ENCODE measurements at regions not wholly inside any gene's neighbourhood (a gene's known extent, or its start where the extent isn't known, plus 50 kb on each side); places are given as distances from the start of the nearest gene placed in this dataset.
"Not testable (repeated sequence)": the region's sequence is repeated elsewhere in the genome, so short reads cannot be mapped to it uniquely, and the experiment has no call there.

DNA sequence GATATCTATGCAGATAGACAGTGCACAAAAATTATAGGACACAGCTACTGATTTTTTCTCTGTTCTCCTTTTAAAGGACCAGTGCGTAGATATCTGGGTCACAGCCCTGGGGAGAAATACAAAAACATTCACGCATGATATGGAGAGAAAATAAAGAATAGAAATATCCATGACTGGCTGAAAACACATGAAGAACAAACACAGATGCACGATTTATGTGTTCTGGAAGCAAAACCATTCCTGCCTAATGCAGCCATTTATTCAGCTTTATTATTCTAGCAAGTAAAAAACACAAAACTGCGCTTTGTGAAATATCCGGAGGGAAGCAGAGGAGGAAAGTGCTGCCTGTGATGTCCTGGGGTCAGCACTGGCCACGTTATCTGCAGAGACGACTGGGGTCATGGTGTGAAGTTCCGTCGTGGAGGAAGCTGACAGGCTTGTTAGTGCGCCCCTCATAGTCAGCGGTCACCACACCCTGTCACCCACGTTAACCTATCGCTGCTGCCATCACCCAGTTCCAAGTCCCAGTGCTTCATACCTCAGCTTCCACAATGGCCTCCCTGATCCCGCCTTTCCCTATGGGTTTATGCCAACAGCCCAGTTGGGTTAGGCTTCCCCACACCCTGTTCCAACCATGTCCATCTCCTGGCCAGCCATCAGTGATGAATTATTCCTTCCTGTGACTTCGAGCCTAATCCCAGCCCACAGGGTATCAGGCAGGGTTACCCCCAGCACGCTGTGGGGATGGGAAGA is 86.6 kb upstream of the RPS6KA2 start:
- ATAC-seq (replicated peaks) (no peak), DNase-seq (no peak)
- no peaks in the 10 kb centered on the region for H3K4me1 Mint-ChIP-seq (ENCODE audit: low read depth in 2 of 2)
- H3K4me3 Mint-ChIP-seq: no peak overlapping the region
- peaks cover 3% of the 10 kb centered on the region for H3K36me3 Mint-ChIP-seq (ENCODE audit: insufficient read depth)
- peaks cover 5 to 12% of the 10 kb centered on the region in 2 donors for H3K27me3 Mint-ChIP-seq
- H3K27ac Mint-ChIP-seq: no peak overlapping the region
- H3K9me3 Mint-ChIP-seq: no peaks in the 10 kb centered on the region

DNA sequence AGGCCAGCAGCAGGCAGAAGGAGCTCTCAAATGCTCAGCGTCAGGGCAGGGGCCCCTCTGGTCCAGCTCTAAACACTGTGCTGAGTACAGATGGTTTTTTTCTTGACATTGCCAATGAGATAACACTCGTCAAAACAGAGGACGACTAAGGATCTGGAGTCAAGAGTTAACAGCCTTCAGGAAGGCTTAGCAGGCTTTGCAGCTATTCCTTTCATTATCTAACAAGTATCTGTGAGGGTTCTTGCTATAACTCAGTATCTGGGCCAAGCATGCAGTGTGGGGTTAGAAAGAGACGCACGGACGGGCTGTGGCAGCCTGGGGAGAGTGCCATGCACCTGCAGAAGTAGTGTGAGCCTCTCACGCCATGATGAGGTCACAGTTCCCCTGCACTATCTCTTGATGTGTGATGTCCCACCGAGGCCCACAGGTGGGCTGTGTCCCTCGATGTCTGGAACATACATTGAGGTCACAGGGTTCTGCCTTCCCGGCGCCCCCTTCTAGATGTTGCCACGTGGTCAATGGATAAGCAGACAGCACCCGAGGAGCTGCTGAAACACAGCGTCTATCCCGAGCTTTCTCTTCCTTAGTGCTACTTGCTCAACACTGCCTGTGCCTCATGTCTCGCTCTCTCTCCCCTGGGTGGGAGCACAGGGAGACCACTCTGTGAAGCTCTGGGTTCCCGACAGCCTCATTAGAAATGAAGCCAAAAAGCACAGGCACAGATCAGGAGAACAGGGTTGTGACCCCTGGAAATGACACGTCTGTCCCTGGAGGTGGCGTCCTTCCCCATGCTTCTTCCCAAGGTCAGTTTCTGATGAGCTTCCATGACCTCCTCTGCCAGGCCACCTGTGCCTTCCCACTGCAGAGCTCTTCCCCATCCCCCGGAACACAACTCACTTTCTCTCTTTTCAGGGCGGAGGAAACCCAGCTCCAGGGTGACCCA is 85.5 kb upstream of the RPS6KA2 start:
- ATAC-seq (replicated peaks) (no peak), DNase-seq (no peak)
- peaks cover 5 to 12% of the 10 kb centered on the region in 2 donors for H3K27me3 Mint-ChIP-seq
- H3K9me3 Mint-ChIP-seq: no peaks in the 10 kb centered on the region
- no peak overlapping the region for H3K27ac Mint-ChIP-seq
- peaks cover 3% of the 10 kb centered on the region for H3K36me3 Mint-ChIP-seq (ENCODE audit: insufficient read depth)
- H3K4me1 Mint-ChIP-seq (ENCODE audit: low read depth in 2 of 2): no peaks in the 10 kb centered on the region
- no peak overlapping the region for H3K4me3 Mint-ChIP-seq

DNA sequence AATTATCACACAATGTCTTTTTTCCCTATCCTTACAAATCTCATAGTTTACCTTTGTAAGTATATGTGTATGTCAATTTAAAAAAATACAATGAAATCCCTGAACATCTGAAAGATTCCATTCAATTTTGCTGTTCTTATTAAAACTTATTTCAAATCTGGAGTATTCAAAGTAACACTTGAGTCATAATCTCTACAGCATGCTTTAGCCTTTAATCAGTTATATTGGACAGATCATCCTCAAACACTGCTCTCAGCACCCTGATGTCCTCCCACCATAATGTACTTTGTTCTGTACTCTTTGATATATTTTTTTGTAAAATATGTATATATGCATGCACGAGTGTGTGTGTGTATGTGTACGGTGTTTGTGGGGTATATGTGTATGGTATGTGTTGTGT is 83.0 kb upstream of the RPS6KA2 start:
- Mint-ChIP-seq H3K9me3 (no peaks in the 10 kb centered on the region), H3K4me1 (ENCODE audit: low read depth in 2 of 2) (peaks cover 0 to 6% of the 10 kb centered on the region in 2 donors), H3K4me3 (no peak overlapping the region), H3K27ac (no peak overlapping the region), H3K36me3 (ENCODE audit: insufficient read depth) (peaks cover 3% of the 10 kb centered on the region), H3K27me3 (peaks cover 20 to 22% of the 10 kb centered on the region in 2 donors)
- ATAC-seq (replicated peaks) (no peak), DNase-seq (no peak)

DNA sequence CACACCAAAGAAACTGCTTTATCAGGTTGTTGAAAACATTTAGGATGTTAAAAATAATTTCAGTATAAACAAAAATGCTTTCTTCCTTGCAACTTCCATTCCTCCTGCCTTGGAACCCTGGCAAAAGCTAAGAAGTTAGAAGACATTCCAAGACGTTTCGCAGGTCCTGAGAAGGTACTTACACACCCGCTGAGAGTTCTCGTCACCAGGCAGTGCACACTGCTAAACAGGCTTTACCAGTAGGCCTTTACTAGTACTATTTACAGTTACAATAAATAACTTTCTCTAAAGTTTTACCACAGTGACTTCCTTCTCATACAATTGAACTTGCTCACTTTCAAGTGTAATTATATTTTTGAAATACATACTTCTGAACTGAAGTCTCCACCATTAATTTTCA is 81.4 kb upstream of the RPS6KA2 start:
- no peak for ATAC-seq (replicated peaks)
- Mint-ChIP-seq H3K4me1 (ENCODE audit: low read depth in 2 of 2) (peaks cover 0 to 6% of the 10 kb centered on the region in 2 donors), H3K27ac (no peak overlapping the region), H3K27me3 (peaks cover 22 to 29% of the 10 kb centered on the region in 2 donors), H3K9me3 (no peaks in the 10 kb centered on the region), H3K36me3 (ENCODE audit: insufficient read depth) (no peaks in the 10 kb centered on the region), H3K4me3 (no peak overlapping the region)
- DNase-seq: no peak

DNA sequence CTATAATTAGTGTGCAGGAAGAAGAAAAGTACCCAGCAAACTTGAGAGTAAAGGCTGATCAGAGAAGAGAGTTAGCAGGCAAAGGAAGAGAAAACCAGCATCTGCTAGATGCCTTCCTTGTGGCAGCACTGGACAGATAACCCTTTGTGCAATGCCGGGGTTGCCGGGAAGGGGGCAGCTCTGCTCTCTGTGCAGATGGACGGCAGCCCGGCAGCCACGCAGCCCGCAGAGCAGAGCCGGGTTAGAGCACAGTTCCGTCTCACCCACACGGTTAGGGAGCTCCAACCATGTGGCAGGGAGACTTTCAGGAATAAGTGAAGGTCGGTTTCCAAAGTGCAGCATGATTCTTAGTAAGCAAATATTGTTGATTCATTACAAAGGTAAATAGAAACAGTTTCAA is 80.0 kb upstream of the RPS6KA2 start:
- peaks cover 0 to 6% of the 10 kb centered on the region in 2 donors for H3K4me1 Mint-ChIP-seq (ENCODE audit: low read depth in 2 of 2)
- H3K9me3 Mint-ChIP-seq: no peaks in the 10 kb centered on the region
- peaks cover 22 to 29% of the 10 kb centered on the region in 2 donors for H3K27me3 Mint-ChIP-seq
- DNase-seq (peak in 1 of 3 experiments; percentile 4), ATAC-seq (replicated peaks) (peak; percentile 45)
- H3K27ac Mint-ChIP-seq: peak overlapping the region in 1 of 2 donors; percentile 6
- no peaks in the 10 kb centered on the region for H3K36me3 Mint-ChIP-seq (ENCODE audit: insufficient read depth)
- no peak overlapping the region for H3K4me3 Mint-ChIP-seq

DNA sequence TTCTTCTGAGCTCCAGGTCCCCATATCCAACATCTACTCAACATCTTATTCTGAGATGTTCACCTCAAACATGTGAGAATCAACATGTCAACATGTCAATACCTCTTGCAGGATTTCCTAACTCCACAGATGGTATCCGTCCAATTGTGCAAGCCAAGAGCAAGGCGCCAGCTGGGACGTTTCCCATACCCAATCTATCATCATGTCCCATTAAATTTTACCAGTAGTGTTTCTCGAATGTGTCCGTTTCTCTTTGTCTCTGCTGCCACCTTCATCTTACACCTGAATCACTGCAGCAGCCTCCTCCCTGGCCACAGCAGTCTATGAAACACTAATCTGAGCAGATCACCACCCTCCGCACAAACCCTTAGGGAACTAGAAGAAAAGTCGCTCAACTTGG is 78.0 kb upstream of the RPS6KA2 start:
- H3K27ac Mint-ChIP-seq: no peak overlapping the region
- H3K4me1 Mint-ChIP-seq (ENCODE audit: low read depth in 2 of 2): peaks cover 0 to 6% of the 10 kb centered on the region in 2 donors
- no peaks in the 10 kb centered on the region for H3K9me3 Mint-ChIP-seq
- ATAC-seq (replicated peaks) (no peak), DNase-seq (no peak)
- H3K4me3 Mint-ChIP-seq: no peak overlapping the region
- H3K27me3 Mint-ChIP-seq: peaks cover 29 to 31% of the 10 kb centered on the region in 2 donors
- no peaks in the 10 kb centered on the region for H3K36me3 Mint-ChIP-seq (ENCODE audit: insufficient read depth)

DNA sequence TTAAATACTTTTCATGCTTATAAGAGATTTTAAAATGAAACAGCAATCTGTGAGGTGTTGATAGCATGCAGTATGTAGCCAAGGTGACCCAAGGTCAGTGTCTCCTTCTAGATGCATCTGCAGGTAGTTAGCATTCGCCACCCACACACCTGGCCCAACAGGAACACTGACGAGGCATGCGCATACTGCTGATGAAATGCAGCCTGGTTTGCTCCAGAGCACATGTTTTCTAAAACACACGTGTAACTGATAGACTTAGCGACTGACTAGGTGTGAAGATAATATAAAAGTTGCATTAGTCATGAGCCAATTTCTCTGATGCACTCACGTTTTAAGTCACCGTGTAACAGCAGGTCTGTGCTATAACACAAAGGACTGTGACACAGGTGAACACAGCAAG is 77.1 kb upstream of the RPS6KA2 start:
- DNase-seq: no peak

DNA sequence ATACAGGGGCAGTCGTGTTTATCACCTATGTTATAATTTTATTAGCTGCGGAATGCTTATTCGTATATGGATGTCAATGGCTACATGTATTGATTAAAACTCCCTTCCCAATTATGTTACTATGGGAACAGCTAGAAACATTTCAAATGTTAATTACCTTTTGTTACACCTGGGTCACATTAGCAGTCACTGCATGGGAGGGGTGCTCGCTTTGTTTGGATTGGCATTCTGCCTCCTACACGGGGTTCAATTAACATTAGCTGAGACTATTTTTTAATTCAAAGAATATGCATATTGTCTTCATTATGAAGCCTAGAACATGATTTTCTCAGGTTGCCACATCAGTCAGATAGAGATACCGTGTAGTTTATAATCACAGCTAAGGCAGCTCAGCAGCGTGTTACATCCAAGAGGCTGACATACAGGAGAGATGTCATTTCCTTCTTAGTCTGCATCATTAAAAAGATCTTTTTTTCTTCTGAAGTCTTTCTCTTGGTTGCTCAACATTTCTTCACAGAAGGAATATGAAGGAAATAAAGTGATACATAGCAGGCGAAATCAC is 76.2 kb upstream of the RPS6KA2 start:
- no peaks in the 10 kb centered on the region for H3K36me3 Mint-ChIP-seq (ENCODE audit: insufficient read depth)
- peaks cover 29 to 31% of the 10 kb centered on the region in 2 donors for H3K27me3 Mint-ChIP-seq
- H3K27ac Mint-ChIP-seq: no peak overlapping the region
- H3K4me1 Mint-ChIP-seq (ENCODE audit: low read depth in 2 of 2): peaks cover 0 to 6% of the 10 kb centered on the region in 2 donors
- no peak for DNase-seq
- H3K9me3 Mint-ChIP-seq: no peaks in the 10 kb centered on the region
- ATAC-seq (replicated peaks): no peak
- H3K4me3 Mint-ChIP-seq: no peak overlapping the region

More for the DNA sequence above, 77.1 kb upstream of the RPS6KA2 start:
- Mint-ChIP-seq H3K4me1 (ENCODE audit: low read depth in 2 of 2) (peaks cover 0 to 6% of the 10 kb centered on the region in 2 donors), H3K4me3 (no peak overlapping the region), H3K9me3 (no peaks in the 10 kb centered on the region), H3K27me3 (peaks cover 29 to 31% of the 10 kb centered on the region in 2 donors), H3K27ac (no peak overlapping the region), H3K36me3 (ENCODE audit: insufficient read depth) (no peaks in the 10 kb centered on the region)
- ATAC-seq (replicated peaks): no peak

DNA sequence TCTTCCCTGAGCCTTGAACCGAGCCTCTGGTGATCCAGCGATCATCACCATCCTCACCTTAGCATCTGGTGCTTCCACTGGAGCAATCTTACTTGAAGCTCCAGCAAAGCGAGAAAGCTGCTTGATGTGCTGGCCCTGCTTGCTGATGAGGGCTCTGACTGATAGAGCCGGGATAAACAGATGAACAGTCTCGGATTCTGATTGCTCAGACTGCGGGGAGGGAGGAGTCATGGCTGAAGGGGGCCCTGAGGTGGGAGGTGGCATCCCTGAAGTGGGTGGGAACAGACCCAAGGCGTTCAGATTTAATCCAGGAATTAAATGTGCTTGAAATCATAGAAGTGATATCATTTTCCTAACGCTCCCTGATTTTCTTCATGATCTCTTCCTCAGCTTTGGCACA is 74.4 kb upstream of the RPS6KA2 start:
- H3K9me3 Mint-ChIP-seq; H3K4me1 Mint-ChIP-seq (ENCODE audit: low read depth in 2 of 2); H3K27ac Mint-ChIP-seq; DNase-seq; H3K36me3 Mint-ChIP-seq (ENCODE audit: insufficient read depth); H3K4me3 Mint-ChIP-seq; ATAC-seq (replicated peaks): not testable (repeated sequence)
- peaks cover 19 to 24% of the 10 kb centered on the region in 2 donors for H3K27me3 Mint-ChIP-seq

DNA sequence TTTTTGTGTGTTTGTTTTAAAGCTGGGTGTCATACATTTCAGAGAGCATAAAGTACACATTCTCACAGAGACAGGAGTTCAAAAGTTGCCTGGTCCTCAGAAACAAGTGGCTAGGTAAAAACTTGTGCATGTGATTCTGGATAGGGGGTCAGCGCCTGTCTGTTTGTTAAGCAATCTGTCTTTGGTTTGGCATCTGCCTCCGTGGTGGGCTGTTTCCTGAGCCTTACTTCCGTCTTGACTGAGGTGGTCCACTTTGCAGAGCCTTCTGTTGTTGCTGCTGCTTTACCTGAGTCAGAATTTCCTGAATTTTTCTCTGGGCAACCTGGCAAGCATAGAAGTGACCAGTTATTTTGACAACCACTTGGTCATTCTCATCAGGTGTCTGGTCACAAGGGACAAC is 73.8 kb upstream of the RPS6KA2 start:
- H3K27ac Mint-ChIP-seq; ATAC-seq (replicated peaks); H3K4me1 Mint-ChIP-seq (ENCODE audit: low read depth in 2 of 2); H3K9me3 Mint-ChIP-seq; H3K36me3 Mint-ChIP-seq (ENCODE audit: insufficient read depth); DNase-seq; H3K4me3 Mint-ChIP-seq: not testable (repeated sequence)
- H3K27me3 Mint-ChIP-seq: peaks cover 15 to 23% of the 10 kb centered on the region in 2 donors

DNA sequence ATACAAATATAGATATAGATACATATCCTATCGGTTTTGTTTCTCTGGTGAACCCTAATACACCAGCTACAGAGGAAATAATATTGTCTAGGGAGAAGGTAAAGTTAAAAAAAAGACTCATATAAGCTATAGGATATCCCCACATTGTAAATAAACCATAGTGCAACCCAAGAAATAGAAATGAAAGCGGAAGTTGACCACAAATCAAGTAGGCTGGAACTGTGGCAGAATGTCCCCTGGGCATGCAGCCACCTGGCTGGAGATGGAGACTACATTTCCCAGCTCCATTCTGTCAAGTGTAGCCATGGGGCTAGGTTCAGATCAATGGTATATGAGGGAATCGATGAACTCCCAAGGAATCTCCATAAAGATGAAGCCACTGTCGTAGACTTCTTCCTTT is 70.1 kb upstream of the RPS6KA2 start:
- Mint-ChIP-seq H3K4me3 (no peak overlapping the region), H3K36me3 (ENCODE audit: insufficient read depth) (no peaks in the 10 kb centered on the region), H3K9me3 (no peaks in the 10 kb centered on the region), H3K27me3 (peaks cover 0 to 16% of the 10 kb centered on the region in 2 donors), H3K27ac (no peak overlapping the region), H3K4me1 (ENCODE audit: low read depth in 2 of 2) (no peaks in the 10 kb centered on the region)
- ATAC-seq (replicated peaks): no peak
- no peak for DNase-seq

DNA sequence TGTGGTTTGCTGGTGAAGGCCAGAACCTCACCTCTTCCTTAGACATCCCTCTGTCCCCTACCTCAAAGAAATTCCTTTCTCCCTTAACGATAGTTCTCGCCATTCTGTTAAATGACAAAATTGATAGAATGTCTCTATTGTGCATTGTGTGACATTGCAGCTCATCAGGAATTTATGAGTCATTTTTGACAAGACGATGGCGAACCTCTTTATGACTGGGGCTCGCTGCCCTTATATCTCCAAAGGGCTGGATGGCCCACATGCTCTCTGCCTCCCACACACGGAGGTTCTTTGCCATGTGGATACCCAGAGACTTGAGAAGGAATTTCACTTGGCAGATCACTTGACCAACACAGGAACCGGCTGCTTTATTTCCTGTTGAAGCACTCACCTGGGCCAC is 66.8 kb upstream of the RPS6KA2 start:
- Mint-ChIP-seq H3K4me3 (no peak overlapping the region), H3K9me3 (no peaks in the 10 kb centered on the region), H3K4me1 (ENCODE audit: low read depth in 2 of 2) (no peaks in the 10 kb centered on the region), H3K27me3 (peaks cover 16 to 20% of the 10 kb centered on the region in 2 donors), H3K27ac (no peak overlapping the region), H3K36me3 (ENCODE audit: insufficient read depth) (no peaks in the 10 kb centered on the region)
- ATAC-seq (replicated peaks) (no peak), DNase-seq (no peak)

DNA sequence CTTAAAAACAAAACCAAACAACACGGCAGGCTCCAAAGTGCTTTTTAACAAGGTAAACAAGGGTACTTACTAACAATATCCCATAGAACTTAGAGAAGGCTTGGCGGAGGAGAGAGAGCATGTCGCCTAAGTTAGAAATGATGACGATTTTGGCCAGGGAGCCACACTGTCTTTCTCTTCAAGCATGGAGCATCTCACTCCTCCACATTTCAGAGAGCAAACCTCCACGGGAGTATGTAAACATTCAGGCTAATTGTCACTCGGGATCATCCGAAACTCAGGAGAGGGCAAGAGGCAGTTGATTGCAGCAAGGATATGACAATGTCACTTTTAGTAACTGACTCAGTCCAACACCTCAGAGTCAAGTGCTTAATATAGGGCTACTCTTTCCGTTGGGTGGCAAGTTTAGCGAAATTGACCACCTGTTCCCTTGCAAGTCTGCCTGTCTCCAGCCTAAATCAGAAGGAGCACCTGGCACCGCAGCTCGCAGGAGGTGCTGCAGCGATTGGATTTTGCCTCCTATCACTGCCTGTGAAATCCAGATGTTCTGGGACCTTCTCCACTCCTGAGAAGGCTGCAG is 65.8 kb upstream of the RPS6KA2 start:
- no peak overlapping the region for H3K4me3 Mint-ChIP-seq
- H3K36me3 Mint-ChIP-seq (ENCODE audit: insufficient read depth): no peaks in the 10 kb centered on the region
- no peaks in the 10 kb centered on the region for H3K4me1 Mint-ChIP-seq (ENCODE audit: low read depth in 2 of 2)
- DNase-seq: no peak
- H3K9me3 Mint-ChIP-seq: no peaks in the 10 kb centered on the region
- H3K27ac Mint-ChIP-seq: no peak overlapping the region
- no peak for ATAC-seq (replicated peaks)
- peaks cover 25 to 30% of the 10 kb centered on the region in 2 donors for H3K27me3 Mint-ChIP-seq
